AG10803 (cell line): ENCODE measurements at regions not wholly inside any gene's neighbourhood (a gene's known extent, or its start where the extent isn't known, plus 50 kb on each side); places are given as distances from the start of the nearest gene placed in this dataset.

Source experiments
- DNase-seq: peaks from one replicate; pipeline ENCODE4 v3.0.0; 2010; ENCODE audit warnings: low read depth
- H3K4me3 ChIP-seq: 2 replicates; pipeline ENCODE4 v1.5.1; 2011; ENCODE audit warnings: mild to moderate bottlenecking, low read length, control low read depth
- CTCF ChIP-seq: conservative IDR thresholded peaks from 2 replicates; pipeline ENCODE4 v1.5.1; 2011; ENCODE audit warnings: mild to moderate bottlenecking, low read length, control low read depth, inconsistent platforms

GRCh38 chr13:103692442-103692841 lies 626.2 kb upstream of the SLC10A2 start:
- no peak for TF ChIP-seq CTCF
- no peak overlapping the region for H3K4me3 ChIP-seq
- DNase-seq: no peak

- no peak overlapping the region for H3K4me3 ChIP-seq
- no peak for DNase-seq
- no peak for TF ChIP-seq CTCF
Observed at GRCh38 chr13:103676329-103676728, 610.1 kb upstream of the SLC10A2 start.

- no peak for DNase-seq
- no peak for TF ChIP-seq CTCF
- H3K4me3 ChIP-seq: no peak overlapping the region
Observed at GRCh38 chr13:103671547-103671946, 605.3 kb upstream of the SLC10A2 start.

- H3K4me3 ChIP-seq: no peak overlapping the region
- TF ChIP-seq CTCF: no peak
- DNase-seq: no peak
Observed at GRCh38 chr13:103663996-103664395, 597.8 kb upstream of the SLC10A2 start.

GRCh38 chr13:103656311-103656710 lies 590.1 kb upstream of the SLC10A2 start:
- no peak overlapping the region for H3K4me3 ChIP-seq
- DNase-seq: no peak
- TF ChIP-seq CTCF: no peak

- DNase-seq: no peak
- no peak overlapping the region for H3K4me3 ChIP-seq
- TF ChIP-seq CTCF: no peak
Observed at GRCh38 chr13:103640606-103641005, 574.4 kb upstream of the SLC10A2 start.

- no peak overlapping the region for H3K4me3 ChIP-seq
- no peak for DNase-seq
Observed at GRCh38 chr13:103639326-103639725, 573.1 kb upstream of the SLC10A2 start.

More at GRCh38 chr13:103639326-103639725, 573.1 kb upstream of the SLC10A2 start:
- no peak for TF ChIP-seq CTCF
